ENCODE measurements at regions not wholly inside any gene's neighbourhood (a gene's known extent, or its start where the extent isn't known, plus 50 kb on each side); places are given as distances from the start of the nearest gene placed in this dataset.

DNA sequence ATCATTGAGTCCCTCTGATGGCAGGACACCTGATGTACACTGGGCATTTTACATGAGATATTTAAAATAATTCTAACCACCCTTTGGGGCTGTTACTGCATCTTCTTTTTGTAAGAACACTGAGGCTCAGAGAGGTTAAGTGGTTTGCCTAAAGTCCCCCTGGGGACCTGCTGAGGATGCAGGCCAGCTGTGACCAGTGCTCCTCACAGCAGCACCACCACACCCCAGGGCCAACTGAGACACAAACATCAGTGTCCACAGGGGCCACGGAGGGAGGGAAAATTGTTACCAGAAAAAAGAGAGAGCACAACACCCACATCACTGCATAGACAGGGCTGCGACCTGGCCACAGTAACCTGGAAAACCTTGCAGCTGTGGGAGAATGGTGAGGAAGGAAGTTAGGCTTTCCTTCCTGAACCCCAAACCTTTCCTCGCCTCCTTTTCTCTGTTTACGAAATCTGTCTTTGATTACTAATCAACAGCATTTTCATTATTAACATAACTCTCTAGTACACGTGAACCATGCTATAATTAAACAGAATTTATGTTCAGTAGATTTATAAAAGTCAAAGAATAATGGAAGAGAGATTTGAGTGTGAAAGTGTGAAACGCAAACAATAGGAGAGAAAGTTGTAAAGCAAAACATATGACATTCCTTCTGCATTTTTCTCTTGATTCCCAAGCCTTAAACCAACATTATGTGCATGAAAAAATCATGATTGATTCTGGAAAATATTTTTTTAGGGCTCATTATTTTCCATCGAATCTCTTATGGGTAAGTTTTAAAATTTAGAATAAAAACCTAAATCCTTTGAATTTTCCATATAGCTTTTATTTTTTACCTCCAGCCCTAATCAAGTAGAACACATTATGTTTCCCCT, 228.1 kb upstream of the DAPK1 start:
- 0 out of 2 replicates have a peak, but pooled peaks cover 2% of the 10 kb centered on the region for H3K9me3 ChIP-seq (ENCODE audit: control insufficient read depth, insufficient read depth, low read length)
- H3K4me1 ChIP-seq (ENCODE audit: insufficient read depth, low read length): no peaks in the 10 kb centered on the region
- no peak overlapping the region for H3K9ac ChIP-seq (ENCODE audit: low read depth, low read length)
- no peaks in the 10 kb centered on the region for H3K36me3 ChIP-seq (ENCODE audit: insufficient read depth, low read length)

DNA sequence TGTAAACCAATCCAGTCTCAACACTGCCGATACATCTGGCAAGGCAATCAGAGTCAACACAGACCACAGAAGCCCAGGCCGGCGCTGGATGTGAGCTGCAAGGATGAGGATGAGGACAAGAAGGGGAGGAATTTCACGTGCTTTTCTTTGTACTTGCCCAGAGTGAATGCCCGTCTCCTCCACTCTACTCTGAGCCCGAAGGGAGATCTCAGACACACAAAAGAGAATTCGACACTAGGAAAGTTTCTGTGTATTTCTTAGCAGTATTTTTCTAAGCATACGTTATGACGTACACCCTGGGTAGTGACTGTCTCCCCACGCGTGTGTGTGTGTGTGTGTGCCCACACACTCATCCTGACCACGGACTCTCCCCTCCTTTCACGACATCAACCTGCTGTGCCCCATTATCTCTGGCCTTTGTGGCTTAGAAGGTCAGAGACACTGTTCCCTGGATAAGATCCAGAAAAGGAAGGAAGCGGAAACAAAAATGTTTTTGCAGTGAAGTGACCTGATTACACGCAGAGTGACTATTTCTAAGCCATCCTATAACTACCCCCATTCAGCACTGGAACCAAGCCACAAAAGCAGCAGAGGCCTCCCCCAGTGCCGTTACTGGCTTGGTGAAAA, 227.3 kb upstream of the DAPK1 start:
- no peaks in the 10 kb centered on the region for H3K4me1 ChIP-seq (ENCODE audit: insufficient read depth, low read length)
- H3K36me3 ChIP-seq (ENCODE audit: insufficient read depth, low read length): no peaks in the 10 kb centered on the region
- no peak overlapping the region for H3K9ac ChIP-seq (ENCODE audit: low read depth, low read length)
- H3K9me3 ChIP-seq (ENCODE audit: control insufficient read depth, insufficient read depth, low read length): 0 out of 2 replicates have a peak, but pooled peaks cover 2% of the 10 kb centered on the region

DNA sequence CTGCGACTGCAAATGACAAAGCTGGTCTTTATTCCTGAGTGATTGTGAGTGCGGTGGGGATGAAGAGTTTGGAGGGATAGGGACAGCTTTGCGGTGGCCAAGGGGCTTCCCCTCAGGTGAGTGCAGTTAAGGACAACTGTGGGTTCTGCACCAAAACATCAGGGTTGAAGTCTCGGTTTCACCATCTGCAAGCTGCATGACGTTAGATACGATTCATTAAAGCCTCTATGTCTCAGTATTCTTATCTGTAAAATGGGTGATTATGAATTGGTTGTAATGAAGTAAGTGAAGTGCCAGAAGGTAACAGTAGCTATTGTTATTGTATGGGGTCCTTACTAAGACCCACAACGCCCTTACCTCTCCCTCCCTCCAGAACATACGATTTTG, 226.8 kb upstream of the DAPK1 start:
- Histone ChIP-seq H3K4me1 (ENCODE audit: insufficient read depth, low read length) (no peaks in the 10 kb centered on the region), H3K9ac (ENCODE audit: low read depth, low read length) (no peak overlapping the region), H3K9me3 (ENCODE audit: control insufficient read depth, insufficient read depth, low read length) (0 out of 2 replicates have a peak, but pooled peaks cover 2% of the 10 kb centered on the region), H3K36me3 (ENCODE audit: insufficient read depth, low read length) (no peaks in the 10 kb centered on the region)

GRCh38 chr9:87271696-87272477, 225.8 kb upstream of the DAPK1 start:
- Histone ChIP-seq H3K9me3 (ENCODE audit: control insufficient read depth, insufficient read depth, low read length) (no peaks in the 10 kb centered on the region), H3K9ac (ENCODE audit: low read depth, low read length) (no peak overlapping the region), H3K36me3 (ENCODE audit: insufficient read depth, low read length) (no peaks in the 10 kb centered on the region), H3K4me1 (ENCODE audit: insufficient read depth, low read length) (no peaks in the 10 kb centered on the region)

DNA sequence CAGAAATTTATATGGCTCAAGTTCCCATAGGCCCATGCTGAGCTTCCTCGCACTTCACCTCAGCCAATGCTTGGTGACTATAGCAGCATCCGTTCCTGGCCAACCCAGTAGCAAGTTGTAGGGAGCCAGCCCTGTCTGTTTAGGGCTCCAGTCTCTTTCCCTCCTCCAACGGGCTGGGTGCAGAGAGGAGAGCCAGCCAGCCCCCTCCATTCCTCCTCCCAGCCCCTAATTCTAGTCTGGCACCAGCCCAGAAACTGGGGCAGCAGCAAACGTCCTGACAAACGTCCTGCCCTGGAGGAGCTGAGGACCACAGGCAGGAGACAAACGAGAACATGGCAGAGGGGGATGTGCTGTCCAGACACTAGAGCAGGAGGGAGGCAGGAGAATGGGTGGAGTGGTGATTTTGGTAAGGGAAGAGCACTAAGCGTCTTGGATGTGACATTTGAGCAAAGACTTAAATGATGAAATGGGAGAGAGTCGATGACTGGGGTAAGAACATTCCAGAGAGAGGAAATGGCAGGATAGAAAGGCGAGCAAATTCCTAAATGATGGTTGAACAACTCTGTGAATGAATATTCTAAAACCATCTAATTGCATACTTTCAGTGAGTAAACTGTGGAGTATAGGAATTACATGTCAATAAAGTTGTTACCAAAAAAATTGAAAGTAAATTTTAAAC, 222.5 kb upstream of the DAPK1 start:
- Histone ChIP-seq H3K9ac (ENCODE audit: low read depth, low read length) (no peak overlapping the region), H3K4me1 (ENCODE audit: insufficient read depth, low read length) (no peaks in the 10 kb centered on the region)

GRCh38 chr9:87276327-87276841, 221.3 kb upstream of the DAPK1 start:
- Histone ChIP-seq H3K9me3 (ENCODE audit: control insufficient read depth, insufficient read depth, low read length) (no peaks in the 10 kb centered on the region), H3K36me3 (ENCODE audit: insufficient read depth, low read length) (no peaks in the 10 kb centered on the region), H3K9ac (ENCODE audit: low read depth, low read length) (no peak overlapping the region), H3K4me1 (ENCODE audit: insufficient read depth, low read length) (no peaks in the 10 kb centered on the region)

More for the DNA sequence above, 222.5 kb upstream of the DAPK1 start:
- Histone ChIP-seq H3K36me3 (ENCODE audit: insufficient read depth, low read length) (no peaks in the 10 kb centered on the region), H3K9me3 (ENCODE audit: control insufficient read depth, insufficient read depth, low read length) (no peaks in the 10 kb centered on the region)

GRCh38 chr9:87276851-87277261, 220.8 kb upstream of the DAPK1 start:
- Histone ChIP-seq H3K9ac (ENCODE audit: low read depth, low read length) (no peak overlapping the region), H3K4me1 (ENCODE audit: insufficient read depth, low read length) (no peaks in the 10 kb centered on the region), H3K9me3 (ENCODE audit: control insufficient read depth, insufficient read depth, low read length) (no peaks in the 10 kb centered on the region), H3K36me3 (ENCODE audit: insufficient read depth, low read length) (no peaks in the 10 kb centered on the region)

DNA sequence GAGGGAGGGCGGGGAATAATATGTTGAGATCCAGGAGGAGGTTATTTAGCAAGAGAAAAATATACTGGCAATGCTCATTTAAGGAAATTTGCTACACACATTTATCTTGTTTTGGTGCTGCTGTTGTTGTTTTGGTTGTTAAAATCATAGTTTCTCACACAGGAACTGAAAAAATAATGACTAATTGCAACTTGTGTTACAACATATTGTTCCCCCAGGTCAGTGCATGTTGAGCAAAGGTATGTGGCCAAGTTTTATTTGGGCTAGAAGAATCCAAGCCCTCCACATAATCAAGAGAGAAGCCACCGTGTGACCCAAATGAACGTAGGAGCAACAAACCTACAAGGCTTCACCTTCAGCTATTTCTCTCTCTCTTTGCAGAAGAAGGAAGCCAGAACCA, 220.3 kb upstream of the DAPK1 start:
- Histone ChIP-seq H3K36me3 (ENCODE audit: insufficient read depth, low read length) (no peaks in the 10 kb centered on the region), H3K4me1 (ENCODE audit: insufficient read depth, low read length) (no peaks in the 10 kb centered on the region)

GRCh38 chr9:87278971-87279733, 218.5 kb upstream of the DAPK1 start:
- Histone ChIP-seq H3K9ac (ENCODE audit: low read depth, low read length) (no peak overlapping the region), H3K9me3 (ENCODE audit: control insufficient read depth, insufficient read depth, low read length) (no peaks in the 10 kb centered on the region), H3K4me1 (ENCODE audit: insufficient read depth, low read length) (no peaks in the 10 kb centered on the region), H3K36me3 (ENCODE audit: insufficient read depth, low read length) (no peaks in the 10 kb centered on the region)

More for the DNA sequence above, 220.3 kb upstream of the DAPK1 start:
- Histone ChIP-seq H3K9ac (ENCODE audit: low read depth, low read length) (no peak overlapping the region), H3K9me3 (ENCODE audit: control insufficient read depth, insufficient read depth, low read length) (no peaks in the 10 kb centered on the region)

GRCh38 chr9:87280421-87280820, 217.2 kb upstream of the DAPK1 start:
- Histone ChIP-seq H3K36me3 (ENCODE audit: insufficient read depth, low read length) (no peaks in the 10 kb centered on the region), H3K9ac (ENCODE audit: low read depth, low read length) (no peak overlapping the region), H3K4me1 (ENCODE audit: insufficient read depth, low read length) (no peaks in the 10 kb centered on the region), H3K9me3 (ENCODE audit: control insufficient read depth, insufficient read depth, low read length) (no peaks in the 10 kb centered on the region)

DNA sequence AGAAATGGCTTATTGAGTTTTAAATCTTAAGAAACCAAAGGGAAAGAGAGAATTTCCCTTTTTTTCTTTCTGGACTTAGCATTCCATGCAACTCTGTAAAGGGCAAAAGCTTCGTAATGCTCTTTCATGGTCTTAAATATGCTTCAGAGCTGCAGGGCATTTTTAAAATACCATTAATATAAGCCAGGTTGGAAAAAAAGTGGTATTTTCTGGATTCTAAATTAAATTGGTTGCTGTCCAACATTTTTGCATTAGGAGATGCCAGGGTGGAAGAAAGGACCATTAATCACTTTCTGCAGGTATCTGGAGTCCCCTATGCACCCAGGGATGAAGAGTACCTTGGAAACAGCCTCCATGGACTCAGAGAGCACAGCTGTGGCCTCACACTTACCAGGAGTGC, 215.1 kb upstream of the DAPK1 start:
- H3K36me3 ChIP-seq (ENCODE audit: insufficient read depth, low read length): no peaks in the 10 kb centered on the region
- no peaks in the 10 kb centered on the region for H3K4me1 ChIP-seq (ENCODE audit: insufficient read depth, low read length)
- no peaks in the 10 kb centered on the region for H3K9me3 ChIP-seq (ENCODE audit: control insufficient read depth, insufficient read depth, low read length)
- no peak overlapping the region for H3K9ac ChIP-seq (ENCODE audit: low read depth, low read length)

DNA sequence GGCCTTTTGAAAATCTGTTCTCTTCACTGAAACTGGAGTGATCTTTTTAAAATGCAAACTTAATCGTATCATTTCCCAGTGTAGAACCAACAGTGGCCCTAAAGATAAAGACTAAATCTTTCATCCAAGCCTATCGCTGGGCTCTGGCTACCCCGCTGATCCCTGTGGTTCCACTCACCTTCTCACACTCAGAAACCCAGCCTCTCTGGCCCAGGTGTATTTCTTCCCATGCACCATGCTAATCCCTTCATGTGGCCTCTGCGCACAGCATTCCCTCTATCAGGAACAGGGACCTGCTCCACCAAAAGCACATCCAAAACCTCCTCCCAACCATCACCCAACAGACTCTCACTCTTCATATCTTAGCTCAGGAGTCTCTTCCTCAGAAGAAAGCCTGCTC, 214.1 kb upstream of the DAPK1 start:
- Histone ChIP-seq H3K9me3 (ENCODE audit: control insufficient read depth, insufficient read depth, low read length) (no peaks in the 10 kb centered on the region), H3K4me1 (ENCODE audit: insufficient read depth, low read length) (no peaks in the 10 kb centered on the region), H3K36me3 (ENCODE audit: insufficient read depth, low read length) (no peaks in the 10 kb centered on the region), H3K9ac (ENCODE audit: low read depth, low read length) (no peak overlapping the region)

GRCh38 chr9:87285183-87285850, 212.3 kb upstream of the DAPK1 start:
- Histone ChIP-seq H3K9me3 (ENCODE audit: control insufficient read depth, insufficient read depth, low read length) (no peaks in the 10 kb centered on the region), H3K9ac (ENCODE audit: low read depth, low read length) (no peak overlapping the region), H3K4me1 (ENCODE audit: insufficient read depth, low read length) (no peaks in the 10 kb centered on the region), H3K36me3 (ENCODE audit: insufficient read depth, low read length) (no peaks in the 10 kb centered on the region)
